Endodermal cell (in vitro differentiated cells): ENCODE measurements at regions not wholly inside any gene's neighbourhood (a gene's known extent, or its start where the extent isn't known, plus 50 kb on each side); places are given as distances from the start of the nearest gene placed in this dataset.
"Not testable (repeated sequence)": the region's sequence is repeated elsewhere in the genome, so short reads cannot be mapped to it uniquely, and the experiment has no call there.

ENCODE experiments used
- DNase-seq: peaks from one replicate; pipeline ENCODE4 v3.0.0-alpha.2; 2017
- H3K27ac ChIP-seq: 2 replicates; pipeline ENCODE4 v1.5.1; 2013; ENCODE audit warnings: mild to moderate bottlenecking, low read depth, low read length, moderate library complexity
- H3K27me3 ChIP-seq: 2 replicates; pipeline ENCODE4 v1.6.1; 2013; ENCODE audit warnings: mild to moderate bottlenecking, low read length, moderate library complexity; ENCODE audit not compliant: insufficient read depth, control insufficient read depth, poor library complexity, severe bottlenecking
- H3K36me3 ChIP-seq: 2 replicates; pipeline ENCODE4 v1.7.0; 2013; ENCODE audit warnings: mild to moderate bottlenecking, low read length, moderate library complexity; ENCODE audit not compliant: control insufficient read depth, insufficient read depth
- H3K4me1 ChIP-seq: one replicate; pipeline ENCODE4 v1.7.0; 2013; ENCODE audit warnings: low read length; ENCODE audit not compliant: control insufficient read depth, insufficient read depth
- H3K4me3 ChIP-seq: 2 replicates; pipeline ENCODE4 v1.5.1; 2013; ENCODE audit warnings: mild to moderate bottlenecking, low read length, moderate library complexity
- H3K9ac ChIP-seq: 2 replicates; pipeline ENCODE4 v1.6.1; 2013; ENCODE audit warnings: mild to moderate bottlenecking, low read length, moderate library complexity; ENCODE audit not compliant: poor library complexity, severe bottlenecking; ENCODE audit errors: extremely low read depth
- H3K9me3 ChIP-seq: 2 replicates; pipeline ENCODE4 v1.6.1; 2013; ENCODE audit warnings: mild to moderate bottlenecking, low read length, moderate library complexity; ENCODE audit not compliant: control insufficient read depth
- H3K27ac Mint-ChIP-seq: 2 replicates; pipeline ENCODE4 v1.8.0; 2020; ENCODE audit warnings: mixed read lengths
- H3K27me3 Mint-ChIP-seq: 2 replicates; pipeline ENCODE4 v1.8.0; 2021; ENCODE audit warnings: mild to moderate bottlenecking, mixed read lengths; ENCODE audit not compliant: insufficient read depth
- H3K36me3 Mint-ChIP-seq: 2 replicates; pipeline ENCODE4 v1.8.0; 2020; ENCODE audit warnings: low read depth, mixed read lengths
- H3K4me1 Mint-ChIP-seq: 2 replicates; pipeline ENCODE4 v1.8.0; 2020; ENCODE audit warnings: mixed read lengths
- H3K4me3 Mint-ChIP-seq: 2 replicates; pipeline ENCODE4 v1.8.0; 2020; ENCODE audit warnings: mild to moderate bottlenecking, moderate library complexity, mixed read lengths
- H3K9me3 Mint-ChIP-seq: 2 replicates; pipeline ENCODE4 v1.8.0; 2020; ENCODE audit warnings: mild to moderate bottlenecking, mixed read lengths
- CTCF ChIP-seq: fragments of 200-600 bp; sonication (generic); conservative IDR thresholded peaks from 2 replicates; pipeline ENCODE4 v1.5.0; 2021; ENCODE audit warnings: antibody characterized with exemption, mild to moderate bottlenecking
- WGBS, 2 experiments: methylation state at CpG; one replicate each; pipeline versions ENCODE4 v1.1.5 to v1.1.7; 2013; ENCODE audit warnings: missing lambda C conversion rate in 2 of 2, mixed read lengths in 1 of 2; ENCODE audit not compliant: insufficient coverage in 1 of 2, insufficient read length in 1 of 2; 5-methylcytosine and 5-hydroxymethylcytosine counted together

DNA sequence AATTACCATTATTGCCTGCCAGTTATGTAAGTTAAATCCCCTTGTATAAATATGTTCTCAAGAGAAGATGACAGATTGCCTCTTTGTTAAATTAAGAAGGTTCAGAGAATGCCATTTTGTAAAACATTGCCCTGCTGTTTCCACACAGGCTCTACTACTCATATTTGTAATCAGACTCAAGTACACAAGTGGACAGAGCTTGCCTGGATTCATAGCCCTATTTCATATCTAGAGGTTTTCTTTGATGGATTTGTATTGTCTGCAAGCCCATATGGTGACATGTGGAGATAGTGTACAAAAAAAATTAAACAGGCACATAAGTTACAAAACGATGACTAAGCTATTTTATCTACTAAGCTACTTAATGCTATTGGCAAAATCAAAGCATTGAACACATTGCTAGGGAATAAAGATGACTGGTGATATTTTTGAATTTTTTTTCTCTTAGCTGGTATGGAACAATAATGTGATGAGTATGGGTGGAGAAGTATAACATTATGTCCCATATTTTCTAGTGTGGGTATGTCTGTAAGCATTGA lies 1286.6 kb upstream of the ALCAM start:
- DNase-seq, result no peak
- Mint-ChIP-seq H3K4me1 (no peaks in the 10 kb centered on the region), H3K36me3 (no peaks in the 10 kb centered on the region), H3K9me3 (no peaks in the 10 kb centered on the region), H3K27ac (no peak overlapping the region), H3K27me3 (no peaks in the 10 kb centered on the region), H3K4me3 (no peak overlapping the region)
- TF ChIP-seq CTCF, result no peak
- H3K4me1 ChIP-seq, result no peaks in the 10 kb centered on the region
- H3K9me3 ChIP-seq, result no peaks in the 10 kb centered on the region
- H3K27me3 ChIP-seq, result no peaks in the 10 kb centered on the region
- H3K36me3 ChIP-seq, result no peaks in the 10 kb centered on the region
- H3K9ac ChIP-seq, result no peak overlapping the region
- no peak overlapping the region for H3K4me3 ChIP-seq
- H3K27ac ChIP-seq, result no peak overlapping the region
- 92% methylated on average over 1 of the region's 1 CpG; no CpG with 5 or more reads in 1 of the 2 experiments for WGBS, 2 experiments

GRCh38 chr3:104088738-104089137 lies 1278.0 kb upstream of the ALCAM start:
- H3K27ac Mint-ChIP-seq, result no peak overlapping the region
- Histone ChIP-seq H3K9ac (no peak overlapping the region), H3K9me3 (peaks cover 16% of the 10 kb centered on the region), H3K4me1 (no peaks in the 10 kb centered on the region), H3K36me3 (no peaks in the 10 kb centered on the region), H3K4me3 (no peak overlapping the region), H3K27me3 (no peaks in the 10 kb centered on the region), H3K27ac (no peak overlapping the region)
- no peak overlapping the region for H3K4me3 Mint-ChIP-seq
- no peaks in the 10 kb centered on the region for H3K36me3 Mint-ChIP-seq
- no peak for DNase-seq
- H3K9me3 Mint-ChIP-seq, result peaks cover 16% of the 10 kb centered on the region
- no peaks in the 10 kb centered on the region for H3K4me1 Mint-ChIP-seq
- no peak for TF ChIP-seq CTCF
- no peaks in the 10 kb centered on the region for H3K27me3 Mint-ChIP-seq

DNA sequence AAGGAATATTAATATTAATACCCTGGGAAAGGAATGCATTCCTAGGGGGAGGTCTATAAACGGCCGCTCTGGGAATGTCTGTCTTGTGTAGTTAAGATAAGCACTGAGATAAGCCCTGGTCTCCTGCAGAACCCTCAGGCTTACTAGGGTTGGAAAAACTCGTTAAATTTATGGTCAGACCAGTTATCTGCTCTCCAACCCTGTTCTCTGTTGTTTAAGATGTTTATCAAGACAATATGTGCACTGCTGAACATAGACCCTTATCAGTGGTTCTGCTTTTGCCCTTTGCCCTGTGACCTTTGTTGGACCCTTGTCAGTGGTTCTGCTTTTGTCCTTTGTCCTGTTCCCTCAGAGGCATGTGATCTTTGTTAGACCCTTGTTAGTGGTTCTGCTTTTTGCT lies 1276.7 kb upstream of the ALCAM start:
- H3K9me3 ChIP-seq, result peaks cover 16% of the 10 kb centered on the region
- H3K36me3 Mint-ChIP-seq, H3K27me3 ChIP-seq, DNase-seq, H3K36me3 ChIP-seq, H3K9ac ChIP-seq, H3K4me3 ChIP-seq, H3K4me3 Mint-ChIP-seq, H3K4me1 Mint-ChIP-seq, H3K27ac Mint-ChIP-seq, H3K4me1 ChIP-seq, H3K27me3 Mint-ChIP-seq, H3K27ac ChIP-seq: not testable (repeated sequence)
- WGBS, 2 experiments, result 79 to 94% methylated on average over 3 of the region's 3 CpGs
- peaks cover 16% of the 10 kb centered on the region for H3K9me3 Mint-ChIP-seq

DNA sequence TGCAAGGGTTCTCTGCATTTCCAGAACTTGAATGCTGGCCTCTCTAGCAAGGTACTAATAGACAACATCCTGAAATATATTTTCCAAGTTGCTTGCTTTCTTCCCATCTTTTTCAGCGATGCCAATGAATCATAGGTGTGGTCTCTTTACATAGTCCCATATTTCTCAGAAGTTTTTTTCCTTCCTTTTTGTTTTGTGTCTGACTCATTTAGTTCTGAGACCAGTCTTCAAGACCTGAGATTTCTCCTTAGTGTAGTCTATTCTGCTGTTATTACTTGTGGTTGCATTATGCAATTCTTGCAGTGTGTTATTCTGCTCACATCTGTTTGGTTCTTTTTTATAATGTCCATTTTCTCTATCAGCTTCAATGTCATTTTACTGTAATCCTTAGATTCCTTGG lies 1265.0 kb upstream of the ALCAM start:
- Mint-ChIP-seq H3K4me1 (peaks cover 3% of the 10 kb centered on the region), H3K27me3 (peaks cover 4% of the 10 kb centered on the region), H3K4me3 (no peak overlapping the region), H3K36me3 (no peaks in the 10 kb centered on the region), H3K9me3 (no peaks in the 10 kb centered on the region), H3K27ac (no peak overlapping the region)
- Histone ChIP-seq H3K9me3 (no peaks in the 10 kb centered on the region), H3K36me3 (no peaks in the 10 kb centered on the region), H3K4me1 (no peaks in the 10 kb centered on the region), H3K27me3 (no peaks in the 10 kb centered on the region), H3K4me3 (no peak overlapping the region), H3K9ac (no peak overlapping the region), H3K27ac (no peak overlapping the region)
- DNase-seq, result no peak
- WGBS, 2 experiments, result 60 to 69% methylated on average over 1 of the region's 1 CpG
- no peak for TF ChIP-seq CTCF
